GM23248 (cell line): ENCODE measurements at regions not wholly inside any gene's neighbourhood (a gene's known extent, or its start where the extent isn't known, plus 50 kb on each side); places are given as distances from the start of the nearest gene placed in this dataset.

Experiments
- EZH2 ChIP-seq: fragments of 200-600 bp; sonication (generic); IDR thresholded peaks from 2 replicates; pipeline ENCODE4 v1.6.1; 2018; ENCODE audit warnings: antibody characterized with exemption, mild to moderate bottlenecking; ENCODE audit not compliant: insufficient read depth, poor library complexity, severe bottlenecking
- EZH2phosphoT487 ChIP-seq: fragments of 200-600 bp; sonication (generic); IDR thresholded peaks from 2 replicates; pipeline ENCODE4 v1.6.1; 2018; ENCODE audit warnings: antibody characterized with exemption, moderate library complexity, mild to moderate bottlenecking, low read depth; ENCODE audit not compliant: insufficient read depth

- TF ChIP-seq EZH2 (no peak), EZH2phosphoT487 (no peak)
Measured at GRCh38 chr3:34882764-34883163, 756.6 kb upstream of the ARPP21 start.
